22Rv1 (cell line): ENCODE measurements at regions not wholly inside any gene's neighbourhood (a gene's known extent, or its start where the extent isn't known, plus 50 kb on each side); places are given as distances from the start of the nearest gene placed in this dataset.

ENCODE experiments used
- H3K27ac ChIP-seq: fragments of 450-650 bp; 2 replicates; pipeline ENCODE4 v1.5.1; 2017
- CTCF ChIP-seq: fragments of 450-650 bp; IDR thresholded peaks from 2 replicates; pipeline ENCODE4 v1.5.1; 2017; ENCODE audit warnings: mild to moderate bottlenecking
- ZFX ChIP-seq: fragments of 450-650 bp; IDR thresholded peaks from 2 replicates; pipeline ENCODE4 v1.6.1; 2017; ENCODE audit warnings: antibody characterized with exemption, borderline replicate concordance

- no peak for TF ChIP-seq CTCF
- no peak for TF ChIP-seq ZFX
- no peak overlapping the region for H3K27ac ChIP-seq
Measured at GRCh38 chr2:22701561-22702160, 683.3 kb upstream of the KLHL29 start.

- TF ChIP-seq CTCF (no peak), ZFX (no peak)
- H3K27ac ChIP-seq, result no peak overlapping the region
Measured at GRCh38 chr2:22703286-22703920, 681.6 kb upstream of the KLHL29 start.

DNA sequence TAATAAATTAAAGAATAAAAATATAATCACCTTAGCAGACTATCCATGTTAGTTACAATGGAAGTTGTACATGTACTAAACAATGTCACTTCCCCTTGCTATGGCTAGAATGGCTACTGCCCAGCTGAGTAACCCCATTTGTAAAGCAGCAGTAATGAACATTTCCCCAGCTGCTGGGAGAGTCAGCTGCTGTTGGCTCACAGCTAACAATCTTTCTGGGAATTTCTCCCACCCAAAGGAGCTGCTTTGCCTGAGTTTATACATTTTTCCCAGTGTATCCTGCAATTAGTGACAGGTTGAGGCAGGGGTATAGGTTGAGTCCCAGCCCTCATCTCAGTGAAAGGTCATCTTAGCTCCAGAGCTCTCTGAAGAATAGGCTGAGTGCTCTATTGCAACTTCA, 665.6 kb upstream of the KLHL29 start:
- no peak overlapping the region for H3K27ac ChIP-seq
- no peak for TF ChIP-seq ZFX

- TF ChIP-seq CTCF, result no peak
- no peak for TF ChIP-seq ZFX
- H3K27ac ChIP-seq, result no peak overlapping the region
Measured at GRCh38 chr2:22729466-22729865, 655.5 kb upstream of the KLHL29 start.

DNA sequence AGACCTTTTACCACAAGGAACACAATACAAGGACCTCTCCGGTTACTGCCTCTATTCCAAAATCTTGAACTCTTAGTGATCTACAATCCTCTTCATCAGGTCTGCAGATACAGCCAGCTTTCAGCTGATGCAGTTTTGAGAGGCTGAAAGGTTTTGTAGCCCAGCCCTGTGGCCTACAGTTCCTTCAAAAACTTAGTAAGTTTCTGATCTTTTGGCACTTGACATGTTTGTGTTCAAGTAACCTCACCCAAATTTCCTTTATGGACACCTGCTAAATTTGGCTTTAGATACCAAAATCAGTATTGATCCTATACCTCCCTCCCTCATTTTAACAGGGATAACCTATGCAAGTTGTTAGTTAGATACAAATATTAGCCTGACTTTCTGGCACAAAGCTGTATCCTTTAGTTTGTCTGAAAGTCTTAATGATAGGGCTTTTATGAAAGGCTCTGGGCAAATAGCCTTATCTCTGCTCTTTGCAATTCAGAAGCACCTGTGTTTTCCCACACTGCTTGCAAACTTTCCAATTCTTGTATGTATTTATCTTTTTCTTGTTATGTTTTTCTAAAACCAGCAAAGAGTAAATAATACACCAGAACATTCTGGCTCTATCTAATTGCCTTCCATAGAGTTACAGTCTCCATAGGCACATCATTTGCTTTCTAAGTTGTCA, 650.5 kb upstream of the KLHL29 start:
- TF ChIP-seq CTCF, result no peak
- no peak for TF ChIP-seq ZFX
- H3K27ac ChIP-seq, result no peak overlapping the region

GRCh38 chr2:22737144-22737543, 647.8 kb upstream of the KLHL29 start:
- TF ChIP-seq ZFX (no peak), CTCF (peak; percentile 35)
- no peak overlapping the region for H3K27ac ChIP-seq

DNA sequence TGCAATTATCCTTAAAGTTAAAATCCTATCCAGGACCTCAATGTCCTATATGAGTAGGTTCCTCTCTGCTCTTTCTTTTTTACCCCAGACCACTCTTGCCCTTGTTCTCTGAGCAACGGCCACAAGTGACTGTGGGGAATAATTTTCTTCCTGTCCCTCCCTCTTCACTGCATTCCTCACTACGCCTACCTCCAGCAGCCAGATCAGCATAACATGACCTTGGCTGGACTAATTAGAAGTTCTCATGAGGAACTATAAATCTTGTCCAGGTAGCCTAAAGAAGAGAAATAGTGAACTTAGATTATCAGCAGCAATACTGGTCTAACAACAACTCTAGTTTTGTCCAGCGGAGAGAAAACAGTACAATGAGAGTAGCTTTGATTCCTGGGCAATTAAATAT, 643.8 kb upstream of the KLHL29 start:
- H3K27ac ChIP-seq, result no peak overlapping the region
- no peak for TF ChIP-seq ZFX
- no peak for TF ChIP-seq CTCF
